ENCODE measurements at regions not wholly inside any gene's neighbourhood (a gene's known extent, or its start where the extent isn't known, plus 50 kb on each side); places are given as distances from the start of the nearest gene placed in this dataset.

GRCh38 chr6:14826456-14826855, 419.4 kb upstream of the JARID2 start:
- TF ChIP-seq CTCF (IDR thresholded peaks at IDR 0.05; ENCODE audit: insufficient read depth, low read length, poor library complexity, severe bottlenecking) (no peak), EZH2phosphoT487 (conservative IDR thresholded peaks at IDR 0.05; ENCODE audit: low read length) (no peak)
